ENCODE measurements at regions not wholly inside any gene's neighbourhood (a gene's known extent, or its start where the extent isn't known, plus 50 kb on each side); places are given as distances from the start of the nearest gene placed in this dataset.

DNA sequence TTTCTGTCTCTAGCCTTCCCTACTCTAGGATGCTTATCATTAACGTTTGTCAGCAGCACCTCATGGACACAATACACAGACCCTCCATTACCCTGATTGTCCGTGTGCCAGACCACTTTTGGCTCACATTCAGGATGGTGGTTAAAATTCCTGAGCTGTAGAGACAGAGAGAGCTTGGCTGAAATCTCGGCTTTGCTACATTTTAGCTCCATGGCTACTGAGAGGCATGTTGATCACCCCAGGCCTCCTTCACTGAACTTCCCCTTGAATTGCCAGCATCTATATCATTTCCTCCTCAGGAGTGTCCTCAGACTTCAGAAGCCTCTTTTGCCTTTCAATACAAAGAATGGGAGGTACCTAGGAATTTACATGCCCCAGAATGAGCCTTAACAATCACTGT is 104.7 kb upstream of the ISL1 start:
- DNase-seq (no peak), ATAC-seq (ENCODE audit: low FRiP score in 2 of 2) (no peak)
- H3K4me1 ChIP-seq, result no peaks in the 10 kb centered on the region
- TF ChIP-seq POLR2AphosphoS5 (IDR thresholded peaks at IDR 0.05), result no peak
- TF ChIP-seq POLR2A (IDR thresholded peaks at IDR 0.05), result no peak
- TF ChIP-seq CTCF (IDR thresholded peaks at IDR 0.05), result no peak
- TF ChIP-seq EP300 (IDR thresholded peaks at IDR 0.05), result no peak
- H3K9me3 ChIP-seq, result no peaks in the 10 kb centered on the region
- 20 to 28% methylated on average over 3 of the region's 3 CpGs for WGBS, 2 donors
- no peaks in the 10 kb centered on the region for H3K36me3 ChIP-seq
- H3K4me3 ChIP-seq, result no peak overlapping the region
- no peak overlapping the region for H3K27ac ChIP-seq
- H3K27me3 ChIP-seq, result no peaks in the 10 kb centered on the region

DNA sequence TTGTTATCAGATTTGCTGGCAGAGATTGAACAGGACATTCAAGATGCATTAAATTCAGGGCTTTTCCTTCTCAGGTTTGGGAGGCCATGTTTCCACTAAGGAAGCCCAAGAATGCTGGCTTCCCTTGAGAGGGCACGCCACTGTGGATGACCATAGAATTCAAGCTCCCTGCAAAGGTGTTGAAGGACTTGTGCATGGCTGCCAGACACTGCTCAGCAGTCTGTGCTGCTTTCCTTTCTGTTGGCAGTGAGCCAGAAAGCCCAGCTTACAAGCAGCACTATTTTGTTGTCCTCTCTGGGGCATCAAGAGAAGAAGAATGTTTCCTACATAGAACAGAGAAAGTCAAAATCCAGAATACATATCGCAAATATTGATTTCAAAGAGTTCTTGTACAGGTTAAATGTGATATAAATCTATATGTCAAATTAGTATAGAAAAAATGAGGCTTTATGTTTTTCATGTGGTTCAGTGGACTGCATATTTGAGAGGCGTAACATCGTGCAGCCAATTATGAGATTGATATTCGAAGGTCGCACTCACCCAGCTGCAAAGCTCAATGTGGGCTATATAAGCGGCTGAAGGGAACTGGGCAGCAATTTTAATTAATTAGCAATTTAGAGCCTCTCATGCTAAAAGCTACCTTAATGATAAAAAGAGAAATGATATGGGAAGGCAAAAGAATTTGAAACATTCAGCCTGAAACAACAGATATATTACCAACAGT is 103.1 kb upstream of the ISL1 start:
- TF ChIP-seq POLR2AphosphoS5 (IDR thresholded peaks at IDR 0.05) (no peak), POLR2A (IDR thresholded peaks at IDR 0.05) (no peak), CTCF (IDR thresholded peaks at IDR 0.05) (no peak), EP300 (IDR thresholded peaks at IDR 0.05) (no peak)
- DNase-seq (no peak), ATAC-seq (ENCODE audit: low FRiP score in 2 of 2) (no peak)
- Histone ChIP-seq H3K27ac (no peak overlapping the region), H3K36me3 (no peaks in the 10 kb centered on the region), H3K9me3 (no peaks in the 10 kb centered on the region), H3K4me1 (no peaks in the 10 kb centered on the region), H3K27me3 (no peaks in the 10 kb centered on the region), H3K4me3 (no peak overlapping the region)
- 83 to 86% methylated on average over 7 of the region's 7 CpGs for WGBS, 2 donors

GRCh38 chr5:51286046-51286445 is 97.2 kb upstream of the ISL1 start:
- no peak for ATAC-seq (ENCODE audit: low FRiP score in 2 of 2)
- H3K4me3 ChIP-seq, result no peak overlapping the region
- 66 to 70% methylated on average over 4 of the region's 4 CpGs for WGBS, 2 donors
- H3K9me3 ChIP-seq, result no peaks in the 10 kb centered on the region
- no peak for TF ChIP-seq EP300 (IDR thresholded peaks at IDR 0.05)
- no peak for TF ChIP-seq CTCF (IDR thresholded peaks at IDR 0.05)
- TF ChIP-seq POLR2A (IDR thresholded peaks at IDR 0.05), result no peak
- no peaks in the 10 kb centered on the region for H3K4me1 ChIP-seq
- no peaks in the 10 kb centered on the region for H3K36me3 ChIP-seq
- no peaks in the 10 kb centered on the region for H3K27me3 ChIP-seq
- H3K27ac ChIP-seq, result no peak overlapping the region
- no peak for DNase-seq

DNA sequence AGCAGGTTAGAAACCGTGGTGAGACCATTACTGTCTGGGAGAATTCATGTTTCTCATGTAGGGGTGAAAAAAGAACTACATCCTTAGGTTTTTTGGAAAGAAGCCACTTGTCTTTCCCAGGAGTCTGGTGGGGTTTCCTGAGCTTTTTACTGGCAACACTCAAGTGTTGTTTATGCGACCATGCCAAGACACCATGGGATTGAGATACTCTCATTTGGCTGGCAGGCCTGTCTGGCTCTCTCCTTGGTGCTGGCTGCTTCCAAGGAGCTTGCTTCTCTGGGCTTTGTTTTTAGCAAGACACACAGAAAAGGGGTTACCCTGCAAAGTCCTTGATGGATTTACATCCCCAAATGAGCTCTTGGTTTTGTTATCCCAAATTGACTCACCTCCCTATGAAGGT is 80.9 kb upstream of the ISL1 start:
- H3K4me1 ChIP-seq, result no peaks in the 10 kb centered on the region
- TF ChIP-seq CTCF (IDR thresholded peaks at IDR 0.05) (no peak), POLR2A (IDR thresholded peaks at IDR 0.05) (no peak), EP300 (IDR thresholded peaks at IDR 0.05) (no peak), POLR2AphosphoS5 (IDR thresholded peaks at IDR 0.05) (no peak)
- 52 to 54% methylated on average over 2 of the region's 2 CpGs for WGBS, 2 donors
- H3K36me3 ChIP-seq, result no peaks in the 10 kb centered on the region
- no peak overlapping the region for H3K27ac ChIP-seq
- peaks cover 0 to 10% (median 0%) of the 10 kb centered on the region in 4 donors for H3K9me3 ChIP-seq
- no peak overlapping the region for H3K4me3 ChIP-seq
- no peaks in the 10 kb centered on the region for H3K27me3 ChIP-seq
- DNase-seq, result no peak
- no peak for ATAC-seq (ENCODE audit: low FRiP score in 2 of 2)

GRCh38 chr5:51326844-51327243 is 56.4 kb upstream of the ISL1 start:
- H3K4me3 ChIP-seq, result no peak overlapping the region
- no peaks in the 10 kb centered on the region for H3K36me3 ChIP-seq
- no peak for TF ChIP-seq POLR2AphosphoS5 (IDR thresholded peaks at IDR 0.05)
- no peaks in the 10 kb centered on the region for H3K9me3 ChIP-seq
- ATAC-seq (ENCODE audit: low FRiP score in 2 of 2) (no peak), DNase-seq (no peak)
- H3K27ac ChIP-seq, result no peak overlapping the region
- no peaks in the 10 kb centered on the region for H3K4me1 ChIP-seq
- H3K27me3 ChIP-seq, result no peaks in the 10 kb centered on the region
- 57 to 62% methylated on average over 1 of the region's 1 CpG for WGBS, 2 donors

Small RNA genes in the stretch of these regions (small RNA-seq; reads per million reads assigned to genes)
- gene AC022441.3 (0 reads per million in 4 donors), gene RNU6-1296P (0 reads per million in 4 donors), gene RNU6-480P (0 reads per million in 4 donors)

All from upper lobe of left lung (tissue), 6 donors.